Chondrocyte (in vitro differentiated cells): ENCODE measurements at regions not wholly inside any gene's neighbourhood (a gene's known extent, or its start where the extent isn't known, plus 50 kb on each side); places are given as distances from the start of the nearest gene placed in this dataset.
"Not testable (repeated sequence)": the region's sequence is repeated elsewhere in the genome, so short reads cannot be mapped to it uniquely, and the experiment has no call there.

Experiments
- DNase-seq: peaks from one replicate; pipeline ENCODE4 v3.0.0; 2021; ENCODE audit warnings: mixed read lengths, low spot score
- H3K27ac Mint-ChIP-seq: one replicate; pipeline ENCODE4 v1.8.0; 2021; ENCODE audit warnings: mild to moderate bottlenecking, moderate library complexity, mixed read lengths; ENCODE audit not compliant: unreplicated experiment
- H3K27me3 Mint-ChIP-seq: 2 replicates; pipeline ENCODE4 v1.8.0; 2021; ENCODE audit warnings: low read depth, mixed read lengths
- H3K36me3 Mint-ChIP-seq: 2 replicates; pipeline ENCODE4 v1.8.0; 2021; ENCODE audit warnings: low read depth, mixed read lengths
- H3K4me1 Mint-ChIP-seq: 2 replicates; pipeline ENCODE4 v1.8.0; 2021; ENCODE audit warnings: low read depth, mild to moderate bottlenecking, mixed read lengths
- H3K4me3 Mint-ChIP-seq: one replicate; pipeline ENCODE4 v1.8.0; 2021; ENCODE audit warnings: mild to moderate bottlenecking, moderate library complexity, mixed read lengths; ENCODE audit not compliant: unreplicated experiment
- H3K9me3 Mint-ChIP-seq: 2 replicates; pipeline ENCODE4 v1.8.0; 2021; ENCODE audit warnings: low read depth, mixed read lengths
- CTCF ChIP-seq: fragments of 200-600 bp; sonication (generic); IDR thresholded peaks from 2 replicates; pipeline ENCODE4 v1.5.0; 2021; ENCODE audit warnings: antibody characterized with exemption, mild to moderate bottlenecking, moderate library complexity

DNA sequence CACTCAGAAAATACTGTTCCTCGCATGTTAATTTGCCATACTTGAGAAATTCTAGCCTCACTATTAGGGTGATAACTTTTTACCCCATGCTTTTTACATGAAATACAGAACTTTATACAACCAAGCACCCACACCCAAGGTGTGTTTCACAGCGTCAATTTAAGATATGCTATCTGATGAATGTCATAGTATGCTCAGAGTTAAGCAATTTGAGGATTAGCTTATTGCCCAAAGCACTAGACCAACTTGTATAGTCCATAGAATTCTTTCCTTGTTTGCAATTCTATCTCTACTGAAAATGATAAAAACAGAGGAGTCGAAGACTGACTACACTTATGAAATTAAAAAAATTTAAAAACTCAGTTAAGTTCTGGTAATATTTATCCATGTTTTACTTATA is 82.1 kb upstream of the CARMIL1 start:
- H3K4me3 Mint-ChIP-seq: no peak overlapping the region
- H3K27ac Mint-ChIP-seq: no peak overlapping the region

GRCh38 chr6:25199544-25199943 is 79.6 kb upstream of the CARMIL1 start:
- no peak for TF ChIP-seq CTCF
- no peak for DNase-seq
- Mint-ChIP-seq H3K36me3 (no peaks in the 10 kb centered on the region), H3K4me1 (peaks cover 41% of the 10 kb centered on the region), H3K9me3 (peaks cover 5% of the 10 kb centered on the region), H3K27ac (peak overlapping the region; percentile 41), H3K4me3 (no peak overlapping the region), H3K27me3 (no peaks in the 10 kb centered on the region)

More for the DNA sequence above, 82.1 kb upstream of the CARMIL1 start:
- H3K36me3 Mint-ChIP-seq: no peaks in the 10 kb centered on the region
- H3K9me3 Mint-ChIP-seq: peaks cover 2% of the 10 kb centered on the region
- no peaks in the 10 kb centered on the region for H3K27me3 Mint-ChIP-seq
- TF ChIP-seq CTCF: no peak
- H3K4me1 Mint-ChIP-seq: peaks cover 54% of the 10 kb centered on the region
- no peak for DNase-seq

- peak overlapping the region; percentile 91 for H3K27ac Mint-ChIP-seq
- peak overlapping the region; percentile 1 for H3K4me3 Mint-ChIP-seq
- no peaks in the 10 kb centered on the region for H3K27me3 Mint-ChIP-seq
- DNase-seq: no peak
- no peak for TF ChIP-seq CTCF
- peaks cover 17% of the 10 kb centered on the region for H3K4me1 Mint-ChIP-seq
- H3K9me3 Mint-ChIP-seq: peaks cover 22% of the 10 kb centered on the region
- peaks cover 5% of the 10 kb centered on the region for H3K36me3 Mint-ChIP-seq
Observed at GRCh38 chr6:25202504-25202903, 76.7 kb upstream of the CARMIL1 start.

DNA sequence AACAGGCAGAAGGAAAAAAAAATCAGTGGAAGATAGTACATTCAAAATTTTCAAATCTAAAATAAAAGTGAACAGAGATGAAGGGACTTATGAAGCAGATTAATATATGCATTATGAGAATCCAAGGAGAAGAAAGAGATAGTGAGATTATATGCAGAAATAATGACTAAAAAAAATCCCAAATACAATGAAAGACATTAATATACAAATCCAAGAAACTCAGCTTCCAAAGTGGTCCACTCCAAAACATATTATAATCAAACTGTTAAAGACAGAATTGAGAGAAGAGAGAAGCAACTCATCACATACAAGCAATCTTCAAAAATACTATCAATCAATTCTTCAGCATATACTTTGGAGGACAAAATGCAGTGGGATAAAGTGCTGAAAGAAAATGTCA is 73.5 kb upstream of the CARMIL1 start:
- Mint-ChIP-seq H3K27me3 (no peaks in the 10 kb centered on the region), H3K9me3 (peaks cover 33% of the 10 kb centered on the region), H3K4me1 (peaks cover 9% of the 10 kb centered on the region), H3K36me3 (peaks cover 15% of the 10 kb centered on the region), H3K4me3 (no peak overlapping the region), H3K27ac (no peak overlapping the region)
- DNase-seq: no peak
- no peak for TF ChIP-seq CTCF

GRCh38 chr6:25207453-25208155 is 71.6 kb upstream of the CARMIL1 start:
- Mint-ChIP-seq H3K36me3 (peaks cover 16% of the 10 kb centered on the region), H3K9me3 (peaks cover 46% of the 10 kb centered on the region)
- H3K4me3 Mint-ChIP-seq: not testable (repeated sequence)

DNA sequence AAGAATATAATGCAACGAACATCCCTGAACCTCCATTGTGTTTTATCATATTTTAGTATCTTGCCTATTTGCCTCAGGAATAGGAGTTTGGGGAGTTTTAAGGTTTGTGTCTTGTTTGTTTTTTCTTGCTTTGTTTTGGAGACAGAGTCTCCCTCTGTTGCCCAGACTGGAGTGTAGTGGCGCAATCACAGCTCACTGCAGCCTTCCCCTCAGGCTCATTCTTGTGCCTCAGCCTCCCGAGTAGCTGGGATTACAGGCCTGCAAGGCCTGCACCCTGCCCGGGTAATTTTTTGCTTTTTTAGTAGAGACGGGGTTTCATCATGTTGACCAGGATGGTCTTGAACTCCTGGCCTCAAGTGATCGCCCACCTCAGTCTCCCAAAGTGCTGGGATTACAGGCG is 63.3 kb upstream of the CARMIL1 start:
- Mint-ChIP-seq H3K27me3 (no peaks in the 10 kb centered on the region), H3K9me3 (peaks cover 11% of the 10 kb centered on the region), H3K36me3 (peaks cover 1% of the 10 kb centered on the region), H3K4me3 (no peak overlapping the region), H3K4me1 (no peaks in the 10 kb centered on the region), H3K27ac (no peak overlapping the region)
- no peak for DNase-seq
- no peak for TF ChIP-seq CTCF

More at GRCh38 chr6:25207453-25208155, 71.6 kb upstream of the CARMIL1 start:
- not testable (repeated sequence) for H3K4me1 Mint-ChIP-seq, H3K27ac Mint-ChIP-seq, DNase-seq, H3K27me3 Mint-ChIP-seq
